ENCODE measurements at regions not wholly inside any gene's neighbourhood (a gene's known extent, or its start where the extent isn't known, plus 50 kb on each side); places are given as distances from the start of the nearest gene placed in this dataset.

DNA sequence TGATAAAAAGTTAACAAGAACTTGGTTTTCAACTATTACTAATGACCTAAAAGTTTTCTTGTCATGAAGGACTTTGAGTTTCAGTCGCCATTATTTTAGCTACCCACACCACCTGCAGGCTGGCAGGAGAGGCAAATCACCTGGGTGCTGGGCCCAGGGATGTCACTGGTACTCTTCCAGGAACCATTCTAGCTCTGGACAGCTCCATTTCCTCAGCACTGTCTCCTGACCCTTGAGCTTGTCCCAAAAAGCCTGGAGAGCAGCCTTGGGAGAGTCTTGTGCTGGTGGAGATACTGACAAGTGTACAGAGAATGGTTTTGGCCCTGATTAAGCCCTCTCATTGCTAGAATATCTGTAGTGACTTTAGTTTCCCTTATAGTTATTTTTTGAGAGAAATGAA is 1924.1 kb upstream of the WWC1 start:
- TF ChIP-seq, protein P1, sequence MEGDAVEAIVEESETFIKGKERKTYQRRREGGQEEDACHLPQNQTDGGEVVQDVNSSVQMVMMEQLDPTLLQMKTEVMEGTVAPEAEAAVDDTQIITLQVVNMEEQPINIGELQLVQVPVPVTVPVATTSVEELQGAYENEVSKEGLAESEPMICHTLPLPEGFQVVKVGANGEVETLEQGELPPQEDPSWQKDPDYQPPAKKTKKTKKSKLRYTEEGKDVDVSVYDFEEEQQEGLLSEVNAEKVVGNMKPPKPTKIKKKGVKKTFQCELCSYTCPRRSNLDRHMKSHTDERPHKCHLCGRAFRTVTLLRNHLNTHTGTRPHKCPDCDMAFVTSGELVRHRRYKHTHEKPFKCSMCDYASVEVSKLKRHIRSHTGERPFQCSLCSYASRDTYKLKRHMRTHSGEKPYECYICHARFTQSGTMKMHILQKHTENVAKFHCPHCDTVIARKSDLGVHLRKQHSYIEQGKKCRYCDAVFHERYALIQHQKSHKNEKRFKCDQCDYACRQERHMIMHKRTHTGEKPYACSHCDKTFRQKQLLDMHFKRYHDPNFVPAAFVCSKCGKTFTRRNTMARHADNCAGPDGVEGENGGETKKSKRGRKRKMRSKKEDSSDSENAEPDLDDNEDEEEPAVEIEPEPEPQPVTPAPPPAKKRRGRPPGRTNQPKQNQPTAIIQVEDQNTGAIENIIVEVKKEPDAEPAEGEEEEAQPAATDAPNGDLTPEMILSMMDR (IDR thresholded peaks at IDR 0.05; ENCODE audit: insufficient read depth, low read length, severe bottlenecking), result no peak
- DNase-seq (ENCODE audit: low read depth) (no peak), FAIRE-seq (no peak)
- Histone ChIP-seq H3K36me3 (ENCODE audit: control insufficient read depth, insufficient read depth, low read length) (no peaks in the 10 kb centered on the region), H3K27me3 (ENCODE audit: control insufficient read depth, insufficient read depth, low read length) (no peaks in the 10 kb centered on the region), H3K4me3 (ENCODE audit: low read depth, low read length) (no peak overlapping the region)

DNA sequence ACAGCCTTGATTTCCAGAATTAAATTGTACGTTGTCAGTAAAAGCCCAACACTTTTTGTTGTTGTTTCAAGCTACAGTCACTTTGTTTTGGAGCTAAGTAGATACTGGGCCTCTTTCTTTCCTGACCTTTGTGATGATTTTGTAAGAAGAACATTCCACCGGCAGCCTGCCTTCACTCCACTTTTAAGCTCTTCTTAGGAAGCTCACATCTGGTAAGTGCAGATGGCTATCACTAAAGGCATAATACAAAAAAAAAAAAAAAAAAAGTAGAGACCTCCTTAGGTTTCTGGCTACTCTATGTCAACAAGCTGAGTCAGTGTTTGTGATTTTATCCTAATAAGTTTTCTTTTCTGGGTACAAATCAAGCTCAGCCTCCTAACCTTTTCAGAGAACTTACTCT is 1922.1 kb upstream of the WWC1 start:
- Histone ChIP-seq H3K27me3 (ENCODE audit: control insufficient read depth, insufficient read depth, low read length) (no peaks in the 10 kb centered on the region), H3K4me3 (ENCODE audit: low read depth, low read length) (no peak overlapping the region), H3K36me3 (ENCODE audit: control insufficient read depth, insufficient read depth, low read length) (no peaks in the 10 kb centered on the region)
- FAIRE-seq, result no peak
- TF ChIP-seq, protein P1 (IDR thresholded peaks at IDR 0.05; ENCODE audit: insufficient read depth, low read length, severe bottlenecking), result no peak
- no peak for DNase-seq (ENCODE audit: low read depth)

DNA sequence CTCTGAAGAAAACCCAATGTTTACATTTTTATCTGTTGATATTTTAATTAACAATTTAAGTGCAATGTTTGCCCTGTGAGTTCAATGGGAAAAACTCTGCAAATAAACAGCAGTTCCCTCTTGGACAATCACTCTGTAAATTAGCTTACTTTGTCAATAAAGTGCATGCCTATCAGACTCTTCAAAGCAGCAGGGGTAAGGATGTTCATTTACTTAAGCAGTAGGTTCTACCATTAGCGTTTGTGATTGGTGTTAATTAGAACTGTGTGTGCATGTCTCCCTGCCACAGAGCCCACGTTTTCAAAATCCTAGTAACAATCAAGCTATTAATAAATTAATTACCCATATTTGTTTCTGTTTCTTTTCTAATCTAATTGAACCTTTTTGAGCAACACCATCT is 1921.6 kb upstream of the WWC1 start:
- DNase-seq (ENCODE audit: low read depth) (no peak), FAIRE-seq (no peak)
- H3K36me3 ChIP-seq (ENCODE audit: control insufficient read depth, insufficient read depth, low read length), result no peaks in the 10 kb centered on the region
- no peak overlapping the region for H3K4me3 ChIP-seq (ENCODE audit: low read depth, low read length)
- TF ChIP-seq, protein P1 (IDR thresholded peaks at IDR 0.05; ENCODE audit: insufficient read depth, low read length, severe bottlenecking), result no peak
- H3K27me3 ChIP-seq (ENCODE audit: control insufficient read depth, insufficient read depth, low read length), result no peaks in the 10 kb centered on the region

DNA sequence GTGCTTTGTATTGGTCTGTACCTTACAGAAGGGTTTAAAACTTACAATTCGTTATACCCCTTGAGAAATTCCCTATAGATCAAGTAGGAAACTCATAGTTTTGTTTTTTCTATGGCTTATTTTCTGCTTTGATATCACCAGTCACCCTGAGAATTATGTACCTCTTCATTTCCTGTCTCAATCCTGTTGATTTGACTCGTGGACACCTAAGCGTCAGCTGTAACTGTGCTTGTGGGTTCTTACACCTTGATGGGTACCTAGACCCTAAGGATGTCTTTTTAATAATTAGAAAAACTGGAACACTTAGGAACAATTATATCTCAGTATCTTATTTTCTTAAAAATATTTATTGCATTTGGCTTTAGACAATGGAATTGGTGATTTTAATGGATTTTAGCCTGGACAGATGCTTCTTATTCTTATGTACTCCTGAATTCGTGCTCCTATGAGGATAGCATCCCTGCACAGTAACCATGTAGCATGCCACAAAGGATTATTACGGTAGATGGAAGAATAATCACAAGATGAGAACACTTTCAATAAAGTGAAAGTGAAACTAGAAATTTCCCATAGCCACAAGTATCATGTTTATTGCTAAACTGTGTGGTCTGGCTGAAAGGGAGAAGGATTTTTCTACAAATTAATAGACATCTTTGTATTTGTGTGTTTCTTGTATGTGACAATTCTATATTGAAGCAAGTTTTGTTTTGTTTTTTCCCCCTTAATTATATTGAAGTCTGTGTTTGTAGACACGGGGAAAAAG is 1920.3 kb upstream of the WWC1 start:
- no peak overlapping the region for H3K4me3 ChIP-seq (ENCODE audit: low read depth, low read length)
- TF ChIP-seq, protein P1 (IDR thresholded peaks at IDR 0.05; ENCODE audit: insufficient read depth, low read length, severe bottlenecking), result no peak
- H3K27me3 ChIP-seq (ENCODE audit: control insufficient read depth, insufficient read depth, low read length), result no peaks in the 10 kb centered on the region
- no peak for FAIRE-seq
- H3K36me3 ChIP-seq (ENCODE audit: control insufficient read depth, insufficient read depth, low read length), result no peaks in the 10 kb centered on the region
- no peak for DNase-seq (ENCODE audit: low read depth)

DNA sequence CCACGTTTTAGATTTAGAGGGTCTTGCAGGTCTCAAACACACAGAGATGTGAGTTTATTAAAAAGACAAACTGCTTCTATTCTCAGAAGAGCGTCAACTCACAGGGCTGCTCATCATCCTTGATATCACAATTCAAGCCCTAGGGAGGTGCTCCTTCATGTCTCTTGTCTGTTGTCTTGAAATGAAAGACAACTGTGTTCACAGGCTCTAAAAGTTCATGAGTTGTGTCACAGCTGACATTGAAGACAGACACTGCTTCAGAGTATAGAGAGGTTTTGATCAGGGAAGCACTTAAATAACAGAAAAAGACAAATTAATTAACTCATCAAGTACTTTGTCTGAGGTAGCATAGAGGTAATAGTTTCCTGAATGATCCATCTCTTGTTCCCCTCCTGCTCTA is 1917.6 kb upstream of the WWC1 start:
- Histone ChIP-seq H3K27me3 (ENCODE audit: control insufficient read depth, insufficient read depth, low read length) (no peaks in the 10 kb centered on the region), H3K4me3 (ENCODE audit: low read depth, low read length) (no peak overlapping the region), H3K36me3 (ENCODE audit: control insufficient read depth, insufficient read depth, low read length) (no peaks in the 10 kb centered on the region)
- FAIRE-seq, result no peak
- TF ChIP-seq, protein P1 (IDR thresholded peaks at IDR 0.05; ENCODE audit: insufficient read depth, low read length, severe bottlenecking), result no peak
- DNase-seq (ENCODE audit: low read depth), result no peak

DNA sequence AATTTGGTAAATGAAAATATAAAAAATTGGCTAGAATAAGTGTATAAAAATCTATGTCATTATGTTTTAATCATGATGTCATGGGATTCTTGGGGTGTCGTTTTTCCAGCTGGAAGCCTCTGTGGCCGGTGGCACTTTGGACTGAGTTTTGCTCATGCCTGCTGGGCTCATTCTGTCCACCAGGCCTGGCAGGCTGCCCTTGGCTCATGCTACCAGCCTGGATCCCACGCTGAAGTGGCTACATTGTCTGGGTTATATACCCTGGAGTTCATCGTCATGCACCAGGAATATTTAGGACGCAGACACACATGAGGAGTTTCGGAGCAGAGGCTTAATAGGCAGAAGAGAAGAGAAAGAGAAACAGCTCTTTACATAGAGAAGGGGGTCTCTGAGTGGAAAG is 1913.7 kb upstream of the WWC1 start:
- DNase-seq (ENCODE audit: low read depth) (no peak), FAIRE-seq (no peak)
- TF ChIP-seq, protein P1 (IDR thresholded peaks at IDR 0.05; ENCODE audit: insufficient read depth, low read length, severe bottlenecking), result no peak
- Histone ChIP-seq H3K36me3 (ENCODE audit: control insufficient read depth, insufficient read depth, low read length) (no peaks in the 10 kb centered on the region), H3K4me3 (ENCODE audit: low read depth, low read length) (no peak overlapping the region), H3K27me3 (ENCODE audit: control insufficient read depth, insufficient read depth, low read length) (no peaks in the 10 kb centered on the region)

Measured in bronchial epithelial cell (primary cell).